ENCODE measurements at regions not wholly inside any gene's neighbourhood (a gene's known extent, or its start where the extent isn't known, plus 50 kb on each side); places are given as distances from the start of the nearest gene placed in this dataset.
"Not testable (repeated sequence)": the region's sequence is repeated elsewhere in the genome, so short reads cannot be mapped to it uniquely, and the experiment has no call there.

- H3K27me3 ChIP-seq (ENCODE audit: low read length): peaks cover 79% of the 10 kb centered on the region
- H3F3A ChIP-seq (ENCODE audit: low read length, unreplicated experiment): no peaks in the 10 kb centered on the region
- H3K79me2 ChIP-seq (ENCODE audit: low read length): no peaks in the 10 kb centered on the region
- H3K4me1 ChIP-seq (ENCODE audit: insufficient read depth, low read length): no peaks in the 10 kb centered on the region
- no peak overlapping the region for H3K4me3 ChIP-seq (ENCODE audit: low read length)
- TF ChIP-seq CTCF (conservative IDR thresholded peaks at IDR 0.05; ENCODE audit: low read depth, low read length) (no peak), EZH2 (IDR thresholded peaks at IDR 0.05; ENCODE audit: low read length, unreplicated experiment) (no peak), EZH2phosphoT487 (IDR thresholded peaks at IDR 0.05; ENCODE audit: borderline replicate concordance, low read length) (no peak)
- H2AFZ ChIP-seq (ENCODE audit: low read length): no peak overlapping the region
- H4K20me1 ChIP-seq (ENCODE audit: low read length): no peaks in the 10 kb centered on the region
- ChIA-PET CTCF (no interaction called here), POLR2A (ENCODE audit: unreplicated experiment) (no interaction called here)
- BruUV-seq (replicated peaks): no TSS peak
- no peaks in the 10 kb centered on the region for H3K9me3 ChIP-seq (ENCODE audit: low read length)
- ATAC-seq: no peak
- intact Hi-C loops (cut with micrococcal nuclease): no loop called here
- H3K9ac ChIP-seq (ENCODE audit: low read length): no peak overlapping the region
- no peaks in the 10 kb centered on the region for H3K9me2 ChIP-seq (replicated peaks; ENCODE audit: low read length)
- H3K4me2 ChIP-seq (ENCODE audit: low read length): no peak overlapping the region
- H3K36me3 ChIP-seq (ENCODE audit: low read depth, low read length): no peaks in the 10 kb centered on the region
- DNase-seq: no peak
- H3K27ac ChIP-seq (ENCODE audit: low read length): no peak overlapping the region
These were observed 75.9 kb upstream of the HDDC2 start for GRCh38 chr6:125377621-125378020.

GRCh38 chr6:125379174-125379573 is 77.4 kb upstream of the HDDC2 start:
- peaks cover 72% of the 10 kb centered on the region for H3K27me3 ChIP-seq (ENCODE audit: low read length)
- no peak overlapping the region for H3K4me2 ChIP-seq (ENCODE audit: low read length)
- ATAC-seq: no peak
- H2AFZ ChIP-seq (ENCODE audit: low read length): no peak overlapping the region
- intact Hi-C loops (cut with micrococcal nuclease): no loop called here
- ChIA-PET CTCF (no interaction called here), POLR2A (ENCODE audit: unreplicated experiment) (no interaction called here)
- no peak for DNase-seq
- no peak overlapping the region for H3K27ac ChIP-seq (ENCODE audit: low read length)
- H3F3A ChIP-seq (ENCODE audit: low read length, unreplicated experiment): no peaks in the 10 kb centered on the region
- no peaks in the 10 kb centered on the region for H3K9me2 ChIP-seq (replicated peaks; ENCODE audit: low read length)
- H3K9me3 ChIP-seq (ENCODE audit: low read length): no peaks in the 10 kb centered on the region
- H3K4me1 ChIP-seq (ENCODE audit: insufficient read depth, low read length): no peaks in the 10 kb centered on the region
- no peaks in the 10 kb centered on the region for H4K20me1 ChIP-seq (ENCODE audit: low read length)
- no peak overlapping the region for H3K9ac ChIP-seq (ENCODE audit: low read length)
- no peaks in the 10 kb centered on the region for H3K36me3 ChIP-seq (ENCODE audit: low read depth, low read length)
- H3K79me2 ChIP-seq (ENCODE audit: low read length): no peaks in the 10 kb centered on the region
- no TSS peak for BruUV-seq (replicated peaks)
- H3K4me3 ChIP-seq (ENCODE audit: low read length): no peak overlapping the region
- TF ChIP-seq CTCF (conservative IDR thresholded peaks at IDR 0.05; ENCODE audit: low read depth, low read length): no peak
- TF ChIP-seq EZH2phosphoT487 (IDR thresholded peaks at IDR 0.05; ENCODE audit: borderline replicate concordance, low read length): no peak
- no peak for TF ChIP-seq EZH2 (IDR thresholded peaks at IDR 0.05; ENCODE audit: low read length, unreplicated experiment)

- POLR2A ChIA-PET (ENCODE audit: unreplicated experiment): no interaction called here
- Histone ChIP-seq H3F3A (ENCODE audit: low read length, unreplicated experiment) (no peaks in the 10 kb centered on the region), H3K9ac (ENCODE audit: low read length) (no peak overlapping the region), H2AFZ (ENCODE audit: low read length) (no peak overlapping the region), H3K9me3 (ENCODE audit: low read length) (no peaks in the 10 kb centered on the region), H3K79me2 (ENCODE audit: low read length) (no peaks in the 10 kb centered on the region), H3K36me3 (ENCODE audit: low read depth, low read length) (no peaks in the 10 kb centered on the region), H3K4me2 (ENCODE audit: low read length) (no peak overlapping the region), H3K4me1 (ENCODE audit: insufficient read depth, low read length) (no peaks in the 10 kb centered on the region), H3K9me2 (replicated peaks; ENCODE audit: low read length) (no peaks in the 10 kb centered on the region), H3K27ac (ENCODE audit: low read length) (no peak overlapping the region), H3K27me3 (ENCODE audit: low read length) (peaks cover 60% of the 10 kb centered on the region), H3K4me3 (ENCODE audit: low read length) (no peak overlapping the region), H4K20me1 (ENCODE audit: low read length) (no peaks in the 10 kb centered on the region)
- CTCF ChIA-PET: no interaction called here
- DNase-seq (no peak), ATAC-seq (no peak)
- TF ChIP-seq CTCF (conservative IDR thresholded peaks at IDR 0.05; ENCODE audit: low read depth, low read length) (no peak), EZH2 (IDR thresholded peaks at IDR 0.05; ENCODE audit: low read length, unreplicated experiment) (no peak), EZH2phosphoT487 (IDR thresholded peaks at IDR 0.05; ENCODE audit: borderline replicate concordance, low read length) (no peak)
- no TSS peak for BruUV-seq (replicated peaks)
- intact Hi-C loops (cut with micrococcal nuclease): no loop called here
These were observed 78.7 kb upstream of the HDDC2 start for GRCh38 chr6:125380474-125380873.

- H3K27ac ChIP-seq (ENCODE audit: low read length); ATAC-seq; CTCF ChIA-PET; H2AFZ ChIP-seq (ENCODE audit: low read length); H3K9me3 ChIP-seq (ENCODE audit: low read length); DNase-seq; H3K9me2 ChIP-seq (replicated peaks; ENCODE audit: low read length); H3F3A ChIP-seq (ENCODE audit: low read length, unreplicated experiment); H3K4me2 ChIP-seq (ENCODE audit: low read length); H3K4me1 ChIP-seq (ENCODE audit: insufficient read depth, low read length); POLR2A ChIA-PET (ENCODE audit: unreplicated experiment); intact Hi-C loops (cut with micrococcal nuclease); H3K4me3 ChIP-seq (ENCODE audit: low read length); H3K79me2 ChIP-seq (ENCODE audit: low read length); H4K20me1 ChIP-seq (ENCODE audit: low read length); H3K9ac ChIP-seq (ENCODE audit: low read length); BruUV-seq (replicated peaks); H3K36me3 ChIP-seq (ENCODE audit: low read depth, low read length): not testable (repeated sequence)
- H3K27me3 ChIP-seq (ENCODE audit: low read length): peaks cover 13% of the 10 kb centered on the region
These were observed 84.6 kb upstream of the HDDC2 start for GRCh38 chr6:125386337-125386736.

Data from PC-3 (cell line).